ENCODE measurements at regions not wholly inside any gene's neighbourhood (a gene's known extent, or its start where the extent isn't known, plus 50 kb on each side); places are given as distances from the start of the nearest gene placed in this dataset.

- Histone ChIP-seq H3K9me3 (ENCODE audit: severe bottlenecking) (no peaks in the 10 kb centered on the region), H3K4me3 (ENCODE audit: severe bottlenecking) (no peak overlapping the region), H3K36me3 (ENCODE audit: low read depth) (no peaks in the 10 kb centered on the region), H3K27me3 (ENCODE audit: insufficient read depth, poor library complexity, severe bottlenecking) (no peaks in the 10 kb centered on the region), H3K27ac (ENCODE audit: poor library complexity, severe bottlenecking) (no peak overlapping the region), H3K4me1 (ENCODE audit: insufficient read depth, poor library complexity, severe bottlenecking) (no peaks in the 10 kb centered on the region)
- no peak for TF ChIP-seq CTCF (IDR thresholded peaks at IDR 0.05; ENCODE audit: poor library complexity, severe bottlenecking)
- DNase-seq (ENCODE audit: low spot score) (no peak), ATAC-seq (ENCODE audit: low read depth) (no peak)
These were observed 66.5 kb downstream of the HMHB1 start for GRCh38 chr5:143878430-143878829.

GRCh38 chr5:143879646-143880045 lies 67.7 kb downstream of the HMHB1 start:
- no peaks in the 10 kb centered on the region for H3K4me1 ChIP-seq (ENCODE audit: insufficient read depth, poor library complexity, severe bottlenecking)
- ATAC-seq (ENCODE audit: low read depth): no peak
- no peak overlapping the region for H3K4me3 ChIP-seq (ENCODE audit: severe bottlenecking)
- no peak for TF ChIP-seq CTCF (IDR thresholded peaks at IDR 0.05; ENCODE audit: poor library complexity, severe bottlenecking)
- no peak overlapping the region for H3K27ac ChIP-seq (ENCODE audit: poor library complexity, severe bottlenecking)
- no peaks in the 10 kb centered on the region for H3K27me3 ChIP-seq (ENCODE audit: insufficient read depth, poor library complexity, severe bottlenecking)
- H3K9me3 ChIP-seq (ENCODE audit: severe bottlenecking): no peaks in the 10 kb centered on the region
- H3K36me3 ChIP-seq (ENCODE audit: low read depth): no peaks in the 10 kb centered on the region
- no peak for DNase-seq (ENCODE audit: low spot score)

GRCh38 chr5:143880178-143880577 lies 68.2 kb downstream of the HMHB1 start:
- no peaks in the 10 kb centered on the region for H3K27me3 ChIP-seq (ENCODE audit: insufficient read depth, poor library complexity, severe bottlenecking)
- DNase-seq (ENCODE audit: low spot score) (no peak), ATAC-seq (ENCODE audit: low read depth) (0 out of 3 replicates have a peak, but pooled peaks have one; percentile 27)
- no peak for TF ChIP-seq CTCF (IDR thresholded peaks at IDR 0.05; ENCODE audit: poor library complexity, severe bottlenecking)
- H3K27ac ChIP-seq (ENCODE audit: poor library complexity, severe bottlenecking): no peak overlapping the region
- H3K4me1 ChIP-seq (ENCODE audit: insufficient read depth, poor library complexity, severe bottlenecking): no peaks in the 10 kb centered on the region
- H3K4me3 ChIP-seq (ENCODE audit: severe bottlenecking): no peak overlapping the region
- no peaks in the 10 kb centered on the region for H3K9me3 ChIP-seq (ENCODE audit: severe bottlenecking)
- no peaks in the 10 kb centered on the region for H3K36me3 ChIP-seq (ENCODE audit: low read depth)

GRCh38 chr5:143882520-143882919 lies 70.6 kb downstream of the HMHB1 start:
- Histone ChIP-seq H3K9me3 (ENCODE audit: severe bottlenecking) (no peaks in the 10 kb centered on the region), H3K36me3 (ENCODE audit: low read depth) (no peaks in the 10 kb centered on the region), H3K4me1 (ENCODE audit: insufficient read depth, poor library complexity, severe bottlenecking) (peaks cover 4% of the 10 kb centered on the region), H3K27me3 (ENCODE audit: insufficient read depth, poor library complexity, severe bottlenecking) (no peaks in the 10 kb centered on the region), H3K4me3 (ENCODE audit: severe bottlenecking) (no peak overlapping the region), H3K27ac (ENCODE audit: poor library complexity, severe bottlenecking) (no peak overlapping the region)
- no peak for TF ChIP-seq CTCF (IDR thresholded peaks at IDR 0.05; ENCODE audit: poor library complexity, severe bottlenecking)
- ATAC-seq (ENCODE audit: low read depth) (no peak), DNase-seq (ENCODE audit: low spot score) (no peak)

GRCh38 chr5:143886096-143886495 lies 74.1 kb downstream of the HMHB1 start:
- Histone ChIP-seq H3K9me3 (ENCODE audit: severe bottlenecking) (no peaks in the 10 kb centered on the region), H3K4me3 (ENCODE audit: severe bottlenecking) (no peak overlapping the region), H3K4me1 (ENCODE audit: insufficient read depth, poor library complexity, severe bottlenecking) (peaks cover 17% of the 10 kb centered on the region), H3K36me3 (ENCODE audit: low read depth) (no peaks in the 10 kb centered on the region), H3K27ac (ENCODE audit: poor library complexity, severe bottlenecking) (no peak overlapping the region), H3K27me3 (ENCODE audit: insufficient read depth, poor library complexity, severe bottlenecking) (no peaks in the 10 kb centered on the region)
- ATAC-seq (ENCODE audit: low read depth): no peak
- DNase-seq (ENCODE audit: low spot score): no peak
- no peak for TF ChIP-seq CTCF (IDR thresholded peaks at IDR 0.05; ENCODE audit: poor library complexity, severe bottlenecking)
